ENCODE measurements at regions not wholly inside any gene's neighbourhood (a gene's known extent, or its start where the extent isn't known, plus 50 kb on each side); places are given as distances from the start of the nearest gene placed in this dataset.

DNA sequence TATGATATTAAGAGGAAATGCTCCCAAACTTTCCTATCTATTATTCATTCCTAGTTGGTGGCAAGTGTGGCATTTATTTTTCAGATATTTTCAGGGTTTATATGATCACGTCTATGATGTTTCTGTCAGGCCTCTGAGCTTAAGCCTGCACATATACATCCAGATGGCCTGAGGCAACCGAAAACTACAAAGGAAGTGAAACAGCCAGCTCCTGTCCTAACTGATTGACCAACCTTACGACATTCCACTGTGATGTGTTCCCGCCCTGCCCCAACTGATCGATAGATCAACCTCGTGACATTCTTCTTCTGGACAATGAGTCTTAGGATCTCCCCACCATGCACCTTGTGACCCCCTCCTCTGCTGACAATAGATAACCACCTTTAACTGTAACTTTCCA is 67.6 kb upstream of the CTSO start:
- TF ChIP-seq, protein P1, sequence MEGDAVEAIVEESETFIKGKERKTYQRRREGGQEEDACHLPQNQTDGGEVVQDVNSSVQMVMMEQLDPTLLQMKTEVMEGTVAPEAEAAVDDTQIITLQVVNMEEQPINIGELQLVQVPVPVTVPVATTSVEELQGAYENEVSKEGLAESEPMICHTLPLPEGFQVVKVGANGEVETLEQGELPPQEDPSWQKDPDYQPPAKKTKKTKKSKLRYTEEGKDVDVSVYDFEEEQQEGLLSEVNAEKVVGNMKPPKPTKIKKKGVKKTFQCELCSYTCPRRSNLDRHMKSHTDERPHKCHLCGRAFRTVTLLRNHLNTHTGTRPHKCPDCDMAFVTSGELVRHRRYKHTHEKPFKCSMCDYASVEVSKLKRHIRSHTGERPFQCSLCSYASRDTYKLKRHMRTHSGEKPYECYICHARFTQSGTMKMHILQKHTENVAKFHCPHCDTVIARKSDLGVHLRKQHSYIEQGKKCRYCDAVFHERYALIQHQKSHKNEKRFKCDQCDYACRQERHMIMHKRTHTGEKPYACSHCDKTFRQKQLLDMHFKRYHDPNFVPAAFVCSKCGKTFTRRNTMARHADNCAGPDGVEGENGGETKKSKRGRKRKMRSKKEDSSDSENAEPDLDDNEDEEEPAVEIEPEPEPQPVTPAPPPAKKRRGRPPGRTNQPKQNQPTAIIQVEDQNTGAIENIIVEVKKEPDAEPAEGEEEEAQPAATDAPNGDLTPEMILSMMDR (IDR thresholded peaks at IDR 0.05): no peak
- no peak for TF ChIP-seq POLR2A (IDR thresholded peaks at IDR 0.05)
- no peak for TF ChIP-seq POLR2AphosphoS5 (IDR thresholded peaks at IDR 0.05)
- no peak for TF ChIP-seq EP300 (IDR thresholded peaks at IDR 0.05)

All from sigmoid colon (tissue), 4 donors.